ENCODE measurements at regions not wholly inside any gene's neighbourhood (a gene's known extent, or its start where the extent isn't known, plus 50 kb on each side); places are given as distances from the start of the nearest gene placed in this dataset.

DNA sequence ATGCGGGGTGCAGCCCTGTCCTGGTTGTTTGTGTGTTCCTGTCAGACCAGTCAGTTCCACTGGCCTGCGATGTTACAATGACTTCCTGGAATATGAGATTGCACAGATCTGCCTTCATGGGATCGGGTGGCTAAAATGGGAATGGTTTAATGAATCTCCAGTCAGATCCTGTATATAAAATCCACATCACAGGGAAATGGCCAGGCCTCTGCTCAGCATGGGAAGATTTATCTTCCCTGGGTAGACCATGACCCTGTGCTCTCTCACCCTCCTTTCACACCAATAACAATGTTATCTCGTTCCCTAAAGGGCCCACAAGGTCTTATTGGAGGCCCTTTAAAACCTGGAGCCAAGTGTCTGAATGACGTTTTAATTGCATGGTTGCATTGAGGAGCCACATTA lies 307.4 kb downstream of the RAB28 start:
- Histone ChIP-seq H2BK5ac (ENCODE audit: low read depth, low read length) (no peak overlapping the region), H3K18ac (ENCODE audit: extremely low read depth, low read length) (no peak overlapping the region), H3K9me3 (ENCODE audit: insufficient read depth in 2 of 2, low read depth in 1 of 2, low read length in 1 of 2) (no peaks in the 10 kb centered on the region), H3K23me2 (ENCODE audit: low read depth, low read length) (no peaks in the 10 kb centered on the region), H3K14ac (ENCODE audit: insufficient read length) (no peak overlapping the region), H2BK12ac (ENCODE audit: low read depth, low read length) (no peak overlapping the region), H2AFZ (ENCODE audit: low read length) (no peak overlapping the region), H4K5ac (ENCODE audit: insufficient read length, low read depth, low read length) (no peak overlapping the region), H3K79me1 (ENCODE audit: low read depth, low read length) (no peaks in the 10 kb centered on the region), H4K20me1 (replicated peaks in 1 of 2; ENCODE audit: control insufficient read depth in 1 of 2, insufficient read depth in 2 of 2, low read length in 2 of 2) (no peaks in the 10 kb centered on the region), H3K23ac (ENCODE audit: insufficient read length) (no peak overlapping the region), H2BK15ac (ENCODE audit: low read length) (no peak overlapping the region), H2AK5ac (ENCODE audit: low read depth, low read length) (no peak overlapping the region), H4K91ac (replicated peaks; ENCODE audit: insufficient read length, low read length) (no peak overlapping the region), H3K36me3 (ENCODE audit: control insufficient read depth in 2 of 4, insufficient read depth in 4 of 4, low read length in 3 of 4) (no peaks in the 10 kb centered on the region), H3K4me3 (ENCODE audit: extremely low read depth in 1 of 4, insufficient read depth in 2 of 4, low read depth in 3 of 4, low read length in 4 of 4) (no peak overlapping the region), H3K4ac (replicated peaks; ENCODE audit: insufficient read length, low read depth, low read length) (no peak overlapping the region), H2BK120ac (replicated peaks; ENCODE audit: low read depth, low read length) (no peak overlapping the region), H2BK20ac (ENCODE audit: low read length) (no peak overlapping the region), H3K9ac (replicated peaks in 1 of 4; ENCODE audit: extremely low read depth in 1 of 4, low read depth in 3 of 4, low read length in 3 of 4) (no peak overlapping the region), H3K27me3 (replicated peaks in 1 of 4; ENCODE audit: control insufficient read depth in 3 of 4, extremely low read depth in 1 of 4, insufficient read depth in 3 of 4, low read length in 3 of 4) (no peaks in the 10 kb centered on the region), H3K27ac (ENCODE audit: low read depth, low read length) (no peak overlapping the region), H3K56ac (replicated peaks; ENCODE audit: insufficient read length, low read depth, low read length) (no peak overlapping the region), H4K8ac (ENCODE audit: extremely low read depth, insufficient read depth, low read length) (no peak overlapping the region), H3K79me2 (ENCODE audit: control insufficient read depth in 1 of 2, insufficient read depth in 2 of 2, low read length in 2 of 2) (no peaks in the 10 kb centered on the region), H3K4me2 (ENCODE audit: insufficient read depth in 1 of 2, low read depth in 2 of 2, low read length in 2 of 2) (no peak overlapping the region), H3K4me1 (replicated peaks in 1 of 4; ENCODE audit: control insufficient read depth in 3 of 4, insufficient read depth in 4 of 4, low read length in 3 of 4) (no peaks in the 10 kb centered on the region)
- CTCF ChIA-PET (ENCODE audit: partially characterized antibody), result interaction anchor here (1.3 kb wide), 1 partner anchor 324 kb away, joined by 3 read pairs; no protein-coding TSS in a partner anchor
- no peak for FAIRE-seq
- WGBS, 2 experiments (ENCODE audit: extremely low coverage in 1 of 2, insufficient coverage in 1 of 2, insufficient read length in 1 of 2, insufficient replicate concordance in 2 of 2, low coverage in 1 of 2, low lambda C conversion rate in 2 of 2, missing lambda C conversion rate in 1 of 2), result 90% methylated on average over 5 of the region's 5 CpGs; no CpG with 5 or more reads in 1 of the 2 experiments
- POLR2A ChIA-PET (ENCODE audit: partially characterized antibody), result no interaction called here
- DNase-seq (ENCODE audit: low read depth in 1 of 2, low spot score in 2 of 2), result no peak
- TF ChIP-seq TBP (IDR thresholded peaks at IDR 0.05; ENCODE audit: low read depth, low read length) (no peak), KDM4A (IDR thresholded peaks at IDR 0.05; ENCODE audit: low read depth, low read length, severe bottlenecking) (no peak), SIRT6 (IDR thresholded peaks at IDR 0.05; ENCODE audit: low read length) (no peak), BCL11A (IDR thresholded peaks at IDR 0.05; ENCODE audit: low read depth in 2 of 2, low read length in 2 of 2) (no peak), RBBP5 (IDR thresholded peaks at IDR 0.05; ENCODE audit: borderline replicate concordance, low read depth, low read length) (no peak), JUN (IDR thresholded peaks at IDR 0.05; ENCODE audit: low read depth, low read length) (no peak)
- TF ChIP-seq, protein P1, sequence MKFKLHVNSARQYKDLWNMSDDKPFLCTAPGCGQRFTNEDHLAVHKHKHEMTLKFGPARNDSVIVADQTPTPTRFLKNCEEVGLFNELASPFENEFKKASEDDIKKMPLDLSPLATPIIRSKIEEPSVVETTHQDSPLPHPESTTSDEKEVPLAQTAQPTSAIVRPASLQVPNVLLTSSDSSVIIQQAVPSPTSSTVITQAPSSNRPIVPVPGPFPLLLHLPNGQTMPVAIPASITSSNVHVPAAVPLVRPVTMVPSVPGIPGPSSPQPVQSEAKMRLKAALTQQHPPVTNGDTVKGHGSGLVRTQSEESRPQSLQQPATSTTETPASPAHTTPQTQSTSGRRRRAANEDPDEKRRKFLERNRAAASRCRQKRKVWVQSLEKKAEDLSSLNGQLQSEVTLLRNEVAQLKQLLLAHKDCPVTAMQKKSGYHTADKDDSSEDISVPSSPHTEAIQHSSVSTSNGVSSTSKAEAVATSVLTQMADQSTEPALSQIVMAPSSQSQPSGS (IDR thresholded peaks at IDR 0.05; ENCODE audit: low read length), result no peak
